K562 (cell line): ENCODE measurements at regions not wholly inside any gene's neighbourhood (a gene's known extent, or its start where the extent isn't known, plus 50 kb on each side); places are given as distances from the start of the nearest gene placed in this dataset.

Experiments used
- ATAC-seq: fragments of 200-7000 bp; cut with Tn5 transposase; 3 replicates; pipeline ENCODE4 v1.9.1; 2020; ENCODE audit warnings: moderate library complexity
- BruUV-seq: library from RNA; stranded (reverse); fragments of 400-500 nt; replicated peaks from 2 replicates; lab custom pipeline; 2021; lab: Mats Ljungman, UMichigan
- CTCF ChIA-PET: fragments of 300-600 bp; formaldehyde crosslinking; extraction: SDS; loops from one replicate; lab custom pipeline; 2021; ENCODE audit warnings: low intra/inter-chr PET ratio; lab: Yijun Ruan, JAX
- POLR2A ChIA-PET: fragments of 300-600, 350-650 bp; sonication (Branson Sonifier 250); formaldehyde crosslinking; extraction: SDS; loops from one replicate; lab custom pipeline; 2021; ENCODE audit warnings: antibody characterized with exemption, inconsistent platforms; lab: Yijun Ruan, JAX
- DNase-seq, 4 experiments: peaks; one replicate each; pipeline versions ENCODE4 v3.0.0 to v3.0.0-alpha.2; 2011 to 2018; ENCODE audit warnings: low spot score in 3 of 4, mixed read lengths in 3 of 4; ENCODE audit errors: extremely low read depth in 1 of 4
- FAIRE-seq: peaks from 2 replicates; lab custom pipeline; 2011; peaks lifted over from hg19 to GRCh38; lab: Jason Lieb, UNC
- H2AFZ ChIP-seq: 2 replicates; pipeline ENCODE4 v1.6.0; 2011; ENCODE audit warnings: low read depth, low read length, control low read depth, inconsistent platforms
- H3K27ac ChIP-seq: fragments of 200-600 bp; 3 replicates; pipeline ENCODE4 v1.8.0; 2011; ENCODE audit warnings: low read depth, mild to moderate bottlenecking, control low read depth, inconsistent platforms, low read length, moderate library complexity, mixed read lengths; ENCODE audit errors: extremely low read depth
- H3K27me3 ChIP-seq, 2 experiments: fragments of 300-600 bp in 1 of 2; 2 replicates in 1 of 2; 3 replicates in 1 of 2; pipeline versions ENCODE4 v1.6.0 to v1.8.0; 2011; ENCODE audit warnings: inconsistent platforms in 2 of 2, low read length in 2 of 2, mild to moderate bottlenecking in 1 of 2, mixed read lengths in 1 of 2, moderate library complexity in 1 of 2; ENCODE audit not compliant: control insufficient read depth in 2 of 2, insufficient read depth in 2 of 2
- H3K36me3 ChIP-seq: fragments of 300-600 bp; 3 replicates; pipeline ENCODE4 v1.8.0; 2011; ENCODE audit warnings: mild to moderate bottlenecking, low read length, inconsistent platforms; ENCODE audit not compliant: control insufficient read depth, insufficient read depth
- H3K4me1 ChIP-seq, 2 experiments: fragments of 200-600 bp in 1 of 2; replicated peaks in 1 of 2; 2 replicates in 1 of 2; 3 replicates in 1 of 2; pipeline versions ENCODE4 v1.5.1 to v1.8.0; 2011; ENCODE audit warnings: inconsistent platforms in 2 of 2, low read length in 2 of 2, mild to moderate bottlenecking in 1 of 2, mixed read lengths in 1 of 2, moderate library complexity in 1 of 2; ENCODE audit not compliant: control insufficient read depth in 2 of 2, insufficient read depth in 2 of 2
- H3K4me2 ChIP-seq: 2 replicates; pipeline ENCODE4 v1.6.1; 2011; ENCODE audit warnings: low read length, control low read depth, inconsistent platforms, mixed read lengths; ENCODE audit not compliant: insufficient read depth
- H3K4me3 ChIP-seq: fragments of 200-600 bp; sonication (generic), shearing (Covaris generic); 2 replicates; pipeline ENCODE4 v1.5.1; 2016; ENCODE audit warnings: control low read depth, inconsistent platforms
- H3K79me2 ChIP-seq: fragments of 200-600 bp; 3 replicates; pipeline ENCODE4 v1.8.0; 2011; ENCODE audit warnings: low read length, inconsistent platforms; ENCODE audit not compliant: control insufficient read depth, insufficient read depth
- H3K9ac ChIP-seq, 2 experiments: 2 replicates each; pipeline versions ENCODE4 v1.6.0 to v1.6.1; 2011; ENCODE audit warnings: low read depth in 2 of 2, low read length in 2 of 2, control low read depth in 1 of 2, inconsistent platforms in 1 of 2, mild to moderate bottlenecking in 1 of 2, mixed read lengths in 1 of 2; ENCODE audit not compliant: insufficient read depth in 1 of 2
- H3K9me1 ChIP-seq: one replicate; pipeline ENCODE4 v1.6.0; 2011; ENCODE audit warnings: inconsistent platforms, mild to moderate bottlenecking, low read length, moderate library complexity; ENCODE audit not compliant: control insufficient read depth, insufficient read depth
- H3K9me3 ChIP-seq: replicated peaks from 2 replicates; pipeline ENCODE4 v1.5.1; 2011; ENCODE audit warnings: low read depth, low read length, inconsistent platforms; ENCODE audit not compliant: control insufficient read depth, insufficient read depth
- H4K20me1 ChIP-seq: replicated peaks from 2 replicates; pipeline ENCODE4 v1.6.1; 2011; ENCODE audit warnings: low read length, inconsistent platforms, mixed read lengths; ENCODE audit not compliant: control insufficient read depth, insufficient read depth
- DACH1 ChIP-seq: fragments of 450-650 bp; IDR thresholded peaks from 2 replicates; pipeline ENCODE4 v1.6.1; 2018; ENCODE audit not compliant: partially characterized antibody
- TFAM ChIP-seq: fragments of 250-450 bp; sonication (Bioruptor Pico); conservative IDR thresholded peaks from 2 replicates; pipeline ENCODE4 v1.5.0; 2021; ENCODE audit warnings: mild to moderate bottlenecking, moderate library complexity
- TGIF2 ChIP-seq: sonication (generic); formaldehyde crosslinking; IDR thresholded peaks from 2 replicates; pipeline ENCODE4 v1.8.1; 2022; ENCODE audit warnings: mild to moderate bottlenecking, missing genetic modification reagents, moderate library complexity
- ZNF696 ChIP-seq: fragments of 250-450 bp; sonication (Bioruptor Pico); conservative IDR thresholded peaks from 2 replicates; pipeline ENCODE4 v1.4.0; 2020; ENCODE audit warnings: mild to moderate bottlenecking, moderate library complexity
- WGBS: fragments of 100-300 bp; shearing (Covaris generic); methylation state at CpG from one replicate; pipeline ENCODE4 v1.1.6; 2016; ENCODE audit warnings: low coverage, mixed read lengths; ENCODE audit not compliant: insufficient coverage; ENCODE audit errors: missing lambda C conversion rate; 5-methylcytosine and 5-hydroxymethylcytosine counted together
- in situ Hi-C: fragments of 300-500 bp; cut with MboI; formaldehyde crosslinking; loops from 4 replicates; pipeline ENCODE4 v1.15.0; 2018; ENCODE audit warnings: inconsistent platforms, mixed read lengths
- intact Hi-C: fragments of 100-400 bp; cut with micrococcal nuclease; formaldehyde crosslinking; loops from 2 replicates; pipeline ENCODE4 v1.14.2; 2022
- TF ChIP-seq, protein P1 (sequence below), 2 experiments: fragments of 150-350 bp in 1 of 2; IDR thresholded peaks; 2 replicates each; pipeline ENCODE4 v1.6.1; 2012 to 2016; ENCODE audit warnings: low read depth in 2 of 2, low read length in 2 of 2, mild to moderate bottlenecking in 1 of 2, moderate library complexity in 1 of 2
- TF ChIP-seq, protein P2 (sequence below): fragments of 200-800 bp; sonication (Bioruptor generic); IDR thresholded peaks from 2 replicates; pipeline ENCODE4 v1.6.1; 2017; ENCODE audit warnings: missing genetic modification characterization, missing compliant biosample characterization
- TF ChIP-seq, protein P3 (sequence below): fragments of 250-450 bp; sonication (Bioruptor Pico); IDR thresholded peaks from 2 replicates; pipeline ENCODE4 v1.5.0; 2021

DNA sequence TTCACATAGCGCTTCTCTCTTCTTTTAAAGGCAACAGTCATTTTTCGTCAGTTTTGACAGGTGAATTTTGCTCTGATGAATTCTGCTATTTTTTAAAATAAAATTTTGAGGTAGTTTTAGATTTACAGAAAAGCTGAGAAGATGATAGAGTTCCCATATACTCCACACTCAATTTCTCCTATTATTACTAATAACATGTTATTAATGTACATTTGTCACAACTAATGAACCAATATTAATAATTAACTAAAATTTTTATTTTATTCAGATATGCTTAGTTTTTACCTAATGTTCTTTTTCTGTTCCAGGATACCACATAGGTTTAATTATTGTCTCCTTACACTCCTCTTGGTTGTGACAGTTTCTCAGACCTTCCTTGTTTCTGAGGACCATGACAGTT is 197.0 kb downstream of the ZC3H11B start:
- no TSS peak for BruUV-seq

DNA sequence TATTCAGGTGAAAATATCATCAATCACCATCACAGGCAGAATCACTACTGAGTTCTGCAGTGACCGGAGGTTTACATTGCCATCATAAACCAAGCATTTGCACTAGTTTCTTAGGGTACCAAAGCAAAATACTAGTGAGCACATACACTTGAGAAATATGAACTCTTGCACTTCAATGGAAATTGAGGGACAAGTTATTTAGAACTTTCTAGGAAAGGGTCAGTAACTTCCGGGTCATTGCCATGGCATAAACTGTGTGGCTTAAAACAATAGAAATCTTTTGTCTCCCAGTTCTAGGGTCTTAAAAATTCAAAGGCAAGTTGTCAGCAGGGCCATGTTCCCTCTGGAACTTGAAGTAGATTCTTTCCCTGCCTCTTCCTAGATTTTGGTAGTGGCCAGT is 197.5 kb downstream of the ZC3H11B start:
- no peaks in the 10 kb centered on the region for H3K79me2 ChIP-seq
- CTCF ChIA-PET, result no interaction called here
- in situ Hi-C loops, result no loop called here
- no peaks in the 10 kb centered on the region for H3K9me1 ChIP-seq
- 0% methylated on average over 2 of the region's 2 CpGs for WGBS
- H3K4me2 ChIP-seq, result no peak overlapping the region
- H3K4me1 ChIP-seq, result no peaks in the 10 kb centered on the region
- H4K20me1 ChIP-seq, result no peaks in the 10 kb centered on the region
- no peak overlapping the region for H2AFZ ChIP-seq
- H3K36me3 ChIP-seq, result no peaks in the 10 kb centered on the region
- POLR2A ChIA-PET, result no interaction called here
- H3K27me3 ChIP-seq, result no peaks in the 10 kb centered on the region
- H3K27ac ChIP-seq, result no peak overlapping the region
- FAIRE-seq (no peak), ATAC-seq (no peak), DNase-seq (no peak)
- H3K4me3 ChIP-seq, result no peak overlapping the region
- TF ChIP-seq, protein P1, sequence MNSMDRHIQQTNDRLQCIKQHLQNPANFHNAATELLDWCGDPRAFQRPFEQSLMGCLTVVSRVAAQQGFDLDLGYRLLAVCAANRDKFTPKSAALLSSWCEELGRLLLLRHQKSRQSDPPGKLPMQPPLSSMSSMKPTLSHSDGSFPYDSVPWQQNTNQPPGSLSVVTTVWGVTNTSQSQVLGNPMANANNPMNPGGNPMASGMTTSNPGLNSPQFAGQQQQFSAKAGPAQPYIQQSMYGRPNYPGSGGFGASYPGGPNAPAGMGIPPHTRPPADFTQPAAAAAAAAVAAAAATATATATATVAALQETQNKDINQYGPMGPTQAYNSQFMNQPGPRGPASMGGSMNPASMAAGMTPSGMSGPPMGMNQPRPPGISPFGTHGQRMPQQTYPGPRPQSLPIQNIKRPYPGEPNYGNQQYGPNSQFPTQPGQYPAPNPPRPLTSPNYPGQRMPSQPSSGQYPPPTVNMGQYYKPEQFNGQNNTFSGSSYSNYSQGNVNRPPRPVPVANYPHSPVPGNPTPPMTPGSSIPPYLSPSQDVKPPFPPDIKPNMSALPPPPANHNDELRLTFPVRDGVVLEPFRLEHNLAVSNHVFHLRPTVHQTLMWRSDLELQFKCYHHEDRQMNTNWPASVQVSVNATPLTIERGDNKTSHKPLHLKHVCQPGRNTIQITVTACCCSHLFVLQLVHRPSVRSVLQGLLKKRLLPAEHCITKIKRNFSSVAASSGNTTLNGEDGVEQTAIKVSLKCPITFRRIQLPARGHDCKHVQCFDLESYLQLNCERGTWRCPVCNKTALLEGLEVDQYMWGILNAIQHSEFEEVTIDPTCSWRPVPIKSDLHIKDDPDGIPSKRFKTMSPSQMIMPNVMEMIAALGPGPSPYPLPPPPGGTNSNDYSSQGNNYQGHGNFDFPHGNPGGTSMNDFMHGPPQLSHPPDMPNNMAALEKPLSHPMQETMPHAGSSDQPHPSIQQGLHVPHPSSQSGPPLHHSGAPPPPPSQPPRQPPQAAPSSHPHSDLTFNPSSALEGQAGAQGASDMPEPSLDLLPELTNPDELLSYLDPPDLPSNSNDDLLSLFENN (IDR thresholded peaks at IDR 0.05; ENCODE audit: low read depth in 2 of 2, low read length in 2 of 2), result no peak
- TF ChIP-seq TFAM (CRISPR knock-in tag), result no peak
- TF ChIP-seq, protein P2, sequence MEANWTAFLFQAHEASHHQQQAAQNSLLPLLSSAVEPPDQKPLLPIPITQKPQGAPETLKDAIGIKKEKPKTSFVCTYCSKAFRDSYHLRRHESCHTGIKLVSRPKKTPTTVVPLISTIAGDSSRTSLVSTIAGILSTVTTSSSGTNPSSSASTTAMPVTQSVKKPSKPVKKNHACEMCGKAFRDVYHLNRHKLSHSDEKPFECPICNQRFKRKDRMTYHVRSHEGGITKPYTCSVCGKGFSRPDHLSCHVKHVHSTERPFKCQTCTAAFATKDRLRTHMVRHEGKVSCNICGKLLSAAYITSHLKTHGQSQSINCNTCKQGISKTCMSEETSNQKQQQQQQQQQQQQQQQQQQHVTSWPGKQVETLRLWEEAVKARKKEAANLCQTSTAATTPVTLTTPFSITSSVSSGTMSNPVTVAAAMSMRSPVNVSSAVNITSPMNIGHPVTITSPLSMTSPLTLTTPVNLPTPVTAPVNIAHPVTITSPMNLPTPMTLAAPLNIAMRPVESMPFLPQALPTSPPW, result no peak
- H3K9me3 ChIP-seq, result no peaks in the 10 kb centered on the region
- intact Hi-C loops, result loop anchor here (5.0 to 10.0 kb wide), 3 partner anchors 211 to 1158 kb away; no protein-coding TSS in a partner anchor
- BruUV-seq, result no TSS peak
- H3K9ac ChIP-seq, result no peak overlapping the region

More for the DNA sequence above, 197.0 kb downstream of the ZC3H11B start:
- H3K79me2 ChIP-seq, result no peaks in the 10 kb centered on the region
- WGBS, result 0% methylated on average over 2 of the region's 2 CpGs
- CTCF ChIA-PET, result interaction anchor here (0.9 to 1.3 kb wide), 3 partner anchors 1055 to 1086 kb away, joined by 5 to 7 read pairs (median 5); no protein-coding TSS in a partner anchor
- no peak overlapping the region for H3K4me3 ChIP-seq
- H3K9me3 ChIP-seq, result no peaks in the 10 kb centered on the region
- H3K9ac ChIP-seq, result no peak overlapping the region
- no peak overlapping the region for H3K27ac ChIP-seq
- TF ChIP-seq TGIF2 (CRISPR knock-in tag) (no peak), ZNF696 (CRISPR knock-in tag) (no peak), DACH1 (peak; percentile 96)
- TF ChIP-seq, protein P3, sequence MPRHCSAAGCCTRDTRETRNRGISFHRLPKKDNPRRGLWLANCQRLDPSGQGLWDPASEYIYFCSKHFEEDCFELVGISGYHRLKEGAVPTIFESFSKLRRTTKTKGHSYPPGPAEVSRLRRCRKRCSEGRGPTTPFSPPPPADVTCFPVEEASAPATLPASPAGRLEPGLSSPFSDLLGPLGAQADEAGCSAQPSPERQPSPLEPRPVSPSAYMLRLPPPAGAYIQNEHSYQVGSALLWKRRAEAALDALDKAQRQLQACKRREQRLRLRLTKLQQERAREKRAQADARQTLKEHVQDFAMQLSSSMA, result no peak
- H3K27me3 ChIP-seq, result no peaks in the 10 kb centered on the region
- ATAC-seq (no peak), FAIRE-seq (no peak), DNase-seq (no peak)
- in situ Hi-C loops, result no loop called here
- H4K20me1 ChIP-seq, result no peaks in the 10 kb centered on the region
- no peaks in the 10 kb centered on the region for H3K4me1 ChIP-seq
- no peaks in the 10 kb centered on the region for H3K36me3 ChIP-seq
- POLR2A ChIA-PET, result no interaction called here
- intact Hi-C loops, result loop anchor here (1.0 to 10.0 kb wide), 4 partner anchors 211 to 1159 kb away; no protein-coding TSS in a partner anchor
- no peak overlapping the region for H2AFZ ChIP-seq
- no peaks in the 10 kb centered on the region for H3K9me1 ChIP-seq
- H3K4me2 ChIP-seq, result no peak overlapping the region
